OCI-LY1 (cell line): ENCODE measurements at regions not wholly inside any gene's neighbourhood (a gene's known extent, or its start where the extent isn't known, plus 50 kb on each side); places are given as distances from the start of the nearest gene placed in this dataset.
"Not testable (repeated sequence)": the region's sequence is repeated elsewhere in the genome, so short reads cannot be mapped to it uniquely, and the experiment has no call there.

Experiments used
- H2AFZ ChIP-seq: fragments of 200-600 bp; sonication (generic), shearing (Covaris generic); 2 replicates; pipeline ENCODE4 v1.6.0; 2014; ENCODE audit warnings: antibody characterized with exemption, mild to moderate bottlenecking, low read length
- H3F3A ChIP-seq: fragments of 200-600 bp; sonication (generic), shearing (Covaris generic); 2 replicates; pipeline ENCODE4 v1.6.0; 2014; ENCODE audit warnings: mild to moderate bottlenecking, antibody characterized with exemption, low read length, moderate library complexity; ENCODE audit not compliant: insufficient read depth
- H3K27ac ChIP-seq: fragments of 200-600 bp; sonication (generic); 2 replicates; pipeline ENCODE4 v1.5.1; 2014; ENCODE audit warnings: low read length, mixed run types, mild to moderate bottlenecking, low read depth; ENCODE audit not compliant: poor library complexity, severe bottlenecking
- H3K27me3 ChIP-seq: fragments of 200-600 bp; sonication (generic); 2 replicates; pipeline ENCODE4 v1.6.0; 2014; ENCODE audit warnings: antibody characterized with exemption, mild to moderate bottlenecking, low read length, moderate library complexity; ENCODE audit not compliant: insufficient read depth
- H3K36me3 ChIP-seq: fragments of 200-600 bp; sonication (generic); 2 replicates; pipeline ENCODE4 v1.6.1; 2014; ENCODE audit warnings: mild to moderate bottlenecking, antibody characterized with exemption, low read length, moderate library complexity, mixed read lengths; ENCODE audit not compliant: insufficient read depth
- H3K4me1 ChIP-seq: fragments of 200-600 bp; sonication (generic); 2 replicates; pipeline ENCODE4 v1.5.1; 2014; ENCODE audit warnings: mild to moderate bottlenecking, low read length, moderate library complexity; ENCODE audit not compliant: insufficient read depth, severe bottlenecking
- H3K4me2 ChIP-seq: fragments of 200-600 bp; sonication (generic), shearing (Covaris generic); 2 replicates; pipeline ENCODE4 v1.6.1; 2014; ENCODE audit warnings: low read length
- H3K4me3 ChIP-seq: fragments of 200-600 bp; sonication (generic); 2 replicates; pipeline ENCODE4 v1.5.1; 2014; ENCODE audit warnings: low read length, low read depth, mild to moderate bottlenecking, mixed read lengths; ENCODE audit not compliant: poor library complexity, severe bottlenecking
- H3K79me2 ChIP-seq: fragments of 200-600 bp; shearing (Covaris generic); 2 replicates; pipeline ENCODE4 v1.6.1; 2016; ENCODE audit warnings: mixed run types, low read length, mixed read lengths; ENCODE audit not compliant: insufficient read depth
- H3K9ac ChIP-seq: fragments of 200-600 bp; sonication (generic), shearing (Covaris generic); 2 replicates; pipeline ENCODE4 v1.6.1; 2014; ENCODE audit warnings: mild to moderate bottlenecking, low read length, mixed read lengths
- H3K9me2 ChIP-seq: fragments of 200-600 bp; sonication (generic), shearing (Covaris generic); 2 replicates; pipeline ENCODE4 v1.6.1; 2014; ENCODE audit warnings: low read depth, mild to moderate bottlenecking, low read length, mixed read lengths
- H3K9me3 ChIP-seq: fragments of 200-600 bp; shearing (Covaris generic); 2 replicates; pipeline ENCODE4 v1.6.1; 2014; ENCODE audit warnings: low read length, mixed read lengths
- H4K20me1 ChIP-seq: fragments of 200-600 bp; sonication (generic), shearing (Covaris generic); 2 replicates; pipeline ENCODE4 v1.6.0; 2016; ENCODE audit warnings: mild to moderate bottlenecking, low read length; ENCODE audit not compliant: insufficient read depth
- EZH2 ChIP-seq: fragments of 200-600 bp; sonication (generic), shearing (Covaris generic); IDR thresholded peaks from 2 replicates; pipeline ENCODE4 v1.8.0; 2017; ENCODE audit warnings: borderline replicate concordance, mixed run types, mild to moderate bottlenecking, antibody characterized with exemption, low read length, moderate library complexity, mixed read lengths
- TF ChIP-seq, protein P1 (sequence below): fragments of 200-600 bp; sonication (generic), shearing (Covaris generic); IDR thresholded peaks from 2 replicates; pipeline ENCODE4 v1.5.1; 2017; ENCODE audit warnings: mild to moderate bottlenecking, antibody characterized with exemption, low read length, moderate library complexity, mixed read lengths

- no peak overlapping the region for H3K9ac ChIP-seq
Observed at GRCh38 chr6:122887941-122888340, 98.9 kb downstream of the SMPDL3A start.

DNA sequence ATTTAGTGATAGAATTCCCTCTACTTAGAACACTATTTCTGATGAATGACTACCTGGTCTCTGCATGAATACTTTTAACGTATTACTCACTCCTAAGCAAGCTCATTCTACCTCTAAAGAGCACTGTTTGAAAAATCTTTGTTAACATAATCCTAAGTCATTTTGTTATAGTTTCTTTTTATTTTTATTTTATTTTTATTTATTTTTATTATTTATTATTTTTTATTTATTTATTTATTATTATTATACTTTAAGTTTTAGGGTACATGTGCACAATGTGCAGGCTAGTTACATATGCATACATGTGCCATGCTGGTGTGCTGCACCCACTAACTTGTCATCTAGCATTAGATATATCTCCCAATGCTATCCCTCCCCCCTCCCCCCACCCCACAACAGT is 99.6 kb downstream of the SMPDL3A start:
- H3K27ac ChIP-seq, H3K4me1 ChIP-seq, H3K9ac ChIP-seq: not testable (repeated sequence)

More at GRCh38 chr6:122887941-122888340, 98.9 kb downstream of the SMPDL3A start:
- Histone ChIP-seq H3K9me2 (no peaks in the 10 kb centered on the region), H3K4me3 (no peak overlapping the region), H3K4me2 (no peak overlapping the region), H3K79me2 (no peaks in the 10 kb centered on the region), H3K9me3 (no peaks in the 10 kb centered on the region), H3F3A (no peaks in the 10 kb centered on the region), H2AFZ (no peak overlapping the region), H3K36me3 (no peaks in the 10 kb centered on the region), H3K4me1 (no peaks in the 10 kb centered on the region), H3K27me3 (no peaks in the 10 kb centered on the region), H4K20me1 (no peaks in the 10 kb centered on the region), H3K27ac (no peak overlapping the region)
- TF ChIP-seq, protein P1, sequence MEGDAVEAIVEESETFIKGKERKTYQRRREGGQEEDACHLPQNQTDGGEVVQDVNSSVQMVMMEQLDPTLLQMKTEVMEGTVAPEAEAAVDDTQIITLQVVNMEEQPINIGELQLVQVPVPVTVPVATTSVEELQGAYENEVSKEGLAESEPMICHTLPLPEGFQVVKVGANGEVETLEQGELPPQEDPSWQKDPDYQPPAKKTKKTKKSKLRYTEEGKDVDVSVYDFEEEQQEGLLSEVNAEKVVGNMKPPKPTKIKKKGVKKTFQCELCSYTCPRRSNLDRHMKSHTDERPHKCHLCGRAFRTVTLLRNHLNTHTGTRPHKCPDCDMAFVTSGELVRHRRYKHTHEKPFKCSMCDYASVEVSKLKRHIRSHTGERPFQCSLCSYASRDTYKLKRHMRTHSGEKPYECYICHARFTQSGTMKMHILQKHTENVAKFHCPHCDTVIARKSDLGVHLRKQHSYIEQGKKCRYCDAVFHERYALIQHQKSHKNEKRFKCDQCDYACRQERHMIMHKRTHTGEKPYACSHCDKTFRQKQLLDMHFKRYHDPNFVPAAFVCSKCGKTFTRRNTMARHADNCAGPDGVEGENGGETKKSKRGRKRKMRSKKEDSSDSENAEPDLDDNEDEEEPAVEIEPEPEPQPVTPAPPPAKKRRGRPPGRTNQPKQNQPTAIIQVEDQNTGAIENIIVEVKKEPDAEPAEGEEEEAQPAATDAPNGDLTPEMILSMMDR, result no peak

DNA sequence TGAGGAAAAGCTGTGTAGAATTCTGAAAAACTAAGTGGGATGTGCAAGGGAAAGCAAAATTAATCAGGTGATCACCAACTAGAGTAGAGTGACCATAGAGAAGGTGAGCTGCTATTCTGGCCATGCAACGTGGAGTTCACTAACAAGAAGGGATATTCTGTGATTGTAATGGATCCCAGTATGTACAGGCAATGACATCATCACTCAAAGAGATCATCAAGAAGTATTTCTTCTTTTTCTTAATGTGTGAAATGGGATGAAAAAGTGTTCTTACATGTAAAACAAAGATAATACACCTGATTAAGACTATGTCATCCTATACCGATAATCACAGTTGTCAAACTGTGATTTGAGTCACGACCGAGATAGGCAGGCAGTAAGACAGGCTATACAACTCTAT is 101.2 kb downstream of the SMPDL3A start:
- no peak for TF ChIP-seq EZH2
- TF ChIP-seq, protein P1, result no peak
- no peaks in the 10 kb centered on the region for H3F3A ChIP-seq
- H3K27ac ChIP-seq, result no peak overlapping the region
- no peaks in the 10 kb centered on the region for H3K79me2 ChIP-seq
- no peak overlapping the region for H3K9ac ChIP-seq
- no peaks in the 10 kb centered on the region for H3K36me3 ChIP-seq
- no peak overlapping the region for H3K4me2 ChIP-seq
- H2AFZ ChIP-seq, result no peak overlapping the region
- no peaks in the 10 kb centered on the region for H3K4me1 ChIP-seq
- no peak overlapping the region for H3K4me3 ChIP-seq
- no peaks in the 10 kb centered on the region for H3K9me3 ChIP-seq
- H3K9me2 ChIP-seq, result no peaks in the 10 kb centered on the region
- no peaks in the 10 kb centered on the region for H3K27me3 ChIP-seq
- H4K20me1 ChIP-seq, result no peaks in the 10 kb centered on the region

More for the DNA sequence above, 99.6 kb downstream of the SMPDL3A start:
- H3K36me3 ChIP-seq, H3K4me2 ChIP-seq, H4K20me1 ChIP-seq, H3K27me3 ChIP-seq, H3F3A ChIP-seq, H3K79me2 ChIP-seq, H3K9me3 ChIP-seq, H3K9me2 ChIP-seq, H3K4me3 ChIP-seq, H2AFZ ChIP-seq: not testable (repeated sequence)

- no peak overlapping the region for H3K27ac ChIP-seq
- no peaks in the 10 kb centered on the region for H3K27me3 ChIP-seq
- no peak overlapping the region for H3K9ac ChIP-seq
- no peak overlapping the region for H3K4me3 ChIP-seq
- no peak overlapping the region for H2AFZ ChIP-seq
- no peaks in the 10 kb centered on the region for H4K20me1 ChIP-seq
- H3K36me3 ChIP-seq, result no peaks in the 10 kb centered on the region
- no peaks in the 10 kb centered on the region for H3F3A ChIP-seq
- H3K4me1 ChIP-seq, result no peaks in the 10 kb centered on the region
- no peaks in the 10 kb centered on the region for H3K79me2 ChIP-seq
- H3K9me2 ChIP-seq, result no peaks in the 10 kb centered on the region
- TF ChIP-seq, protein P1, result no peak
- no peak for TF ChIP-seq EZH2
- no peak overlapping the region for H3K4me2 ChIP-seq
- no peaks in the 10 kb centered on the region for H3K9me3 ChIP-seq
Observed at GRCh38 chr6:122894791-122895190, 101.2 kb upstream of the CLVS2 start.
